Kidney (tissue), 13 donors: ENCODE measurements at regions not wholly inside any gene's neighbourhood (a gene's known extent, or its start where the extent isn't known, plus 50 kb on each side); places are given as distances from the start of the nearest gene placed in this dataset.

ENCODE experiments used
- DNase-seq, 5 donors: peaks; one replicate each; pipeline ENCODE4 v3.0.0-alpha.2; 2013 to 2020
- FAIRE-seq: peaks from 2 replicates; lab custom pipeline; 2012; peaks lifted over from hg19 to GRCh38; lab: Jason Lieb, UNC
- H3K27ac ChIP-seq, 2 donors: one replicate each; pipeline ENCODE4 v1.7.0; 2013; ENCODE audit warnings: low read depth in 2 of 2, low read length in 2 of 2, inconsistent platforms in 1 of 2
- H3K27me3 ChIP-seq: one replicate; pipeline ENCODE4 v1.7.1; 2013; ENCODE audit warnings: low read length, inconsistent platforms; ENCODE audit not compliant: control insufficient read depth, insufficient read depth
- H3K36me3 ChIP-seq, 3 donors: one replicate each; pipeline versions ENCODE4 v1.7.0 to v1.7.1; 2013; ENCODE audit warnings: low read length in 3 of 3, control low read depth in 1 of 3, inconsistent platforms in 1 of 3; ENCODE audit not compliant: insufficient read depth in 3 of 3, control insufficient read depth in 2 of 3
- H3K4me1 ChIP-seq, 3 donors: one replicate each; pipeline versions ENCODE4 v1.7.0 to v1.7.1; 2013; ENCODE audit warnings: low read length in 3 of 3, inconsistent platforms in 1 of 3, low read depth in 1 of 3; ENCODE audit not compliant: control insufficient read depth in 2 of 3, insufficient read depth in 2 of 3
- H3K4me3 ChIP-seq, 3 donors: one replicate each; pipeline versions ENCODE4 v1.7.0 to v1.8.1; 2013; ENCODE audit warnings: low read length in 3 of 3, control low read depth in 1 of 3, inconsistent platforms in 1 of 3
- H3K9ac ChIP-seq, 3 donors: one replicate each; pipeline versions ENCODE4 v1.7.0 to v1.7.1; 2013; ENCODE audit warnings: low read length in 3 of 3, control low read depth in 1 of 3, inconsistent platforms in 1 of 3
- H3K9me3 ChIP-seq, 3 donors: one replicate each; pipeline versions ENCODE4 v1.7.0 to v1.7.1; 2013; ENCODE audit warnings: low read length in 3 of 3, control low read depth in 1 of 3, inconsistent platforms in 1 of 3; ENCODE audit not compliant: control insufficient read depth in 2 of 3, insufficient read depth in 1 of 3
- intact Hi-C: fragments of 100-400 bp; cut with DNase I; formaldehyde crosslinking; loops from one replicate; pipeline ENCODE4 v1.11.1; 2022
- TF ChIP-seq, protein P1 (sequence below): IDR thresholded peaks from 3 replicates; pipeline ENCODE4 v1.5.1; 2012; ENCODE audit warnings: mild to moderate bottlenecking, moderate library complexity, borderline replicate concordance; ENCODE audit not compliant: insufficient read depth; ENCODE audit errors: extremely low read depth
- donor health status: control.
- donor health status: control.
- donor health status: control.
- donor health status: control.
- donor health status: control.
- donor health status: DM: yes; HTN: yes; CAD: no.
- donor health status: Normal renal cell carcinoma (clear cell type).

DNA sequence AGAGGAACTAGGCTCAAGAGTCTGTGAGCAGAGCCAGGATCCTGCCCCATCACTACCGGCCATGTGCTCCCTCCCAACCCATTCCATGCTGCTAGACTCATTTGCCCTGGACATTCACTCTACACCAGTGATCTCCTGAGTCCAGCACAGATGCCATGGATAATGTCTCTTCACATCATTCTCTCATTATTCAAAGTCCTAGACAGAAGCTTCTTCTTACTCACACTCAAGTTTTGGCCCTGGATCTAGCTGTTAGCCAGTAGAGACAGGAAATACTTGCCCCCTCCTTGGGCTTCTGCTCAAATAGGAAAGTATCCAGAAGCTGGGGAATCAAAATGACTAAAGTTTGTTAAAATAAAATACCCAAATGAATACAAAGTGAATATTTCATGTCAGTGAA lies 266.8 kb upstream of the LDB2 start:
- peaks cover 0 to 3% (median 2%) of the 10 kb centered on the region in 3 donors for H3K4me1 ChIP-seq
- H3K9me3 ChIP-seq, result no peaks in the 10 kb centered on the region
- no peaks in the 10 kb centered on the region for H3K36me3 ChIP-seq
- TF ChIP-seq, protein P1, sequence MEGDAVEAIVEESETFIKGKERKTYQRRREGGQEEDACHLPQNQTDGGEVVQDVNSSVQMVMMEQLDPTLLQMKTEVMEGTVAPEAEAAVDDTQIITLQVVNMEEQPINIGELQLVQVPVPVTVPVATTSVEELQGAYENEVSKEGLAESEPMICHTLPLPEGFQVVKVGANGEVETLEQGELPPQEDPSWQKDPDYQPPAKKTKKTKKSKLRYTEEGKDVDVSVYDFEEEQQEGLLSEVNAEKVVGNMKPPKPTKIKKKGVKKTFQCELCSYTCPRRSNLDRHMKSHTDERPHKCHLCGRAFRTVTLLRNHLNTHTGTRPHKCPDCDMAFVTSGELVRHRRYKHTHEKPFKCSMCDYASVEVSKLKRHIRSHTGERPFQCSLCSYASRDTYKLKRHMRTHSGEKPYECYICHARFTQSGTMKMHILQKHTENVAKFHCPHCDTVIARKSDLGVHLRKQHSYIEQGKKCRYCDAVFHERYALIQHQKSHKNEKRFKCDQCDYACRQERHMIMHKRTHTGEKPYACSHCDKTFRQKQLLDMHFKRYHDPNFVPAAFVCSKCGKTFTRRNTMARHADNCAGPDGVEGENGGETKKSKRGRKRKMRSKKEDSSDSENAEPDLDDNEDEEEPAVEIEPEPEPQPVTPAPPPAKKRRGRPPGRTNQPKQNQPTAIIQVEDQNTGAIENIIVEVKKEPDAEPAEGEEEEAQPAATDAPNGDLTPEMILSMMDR, result no peak
- H3K27me3 ChIP-seq, result no peaks in the 10 kb centered on the region
- FAIRE-seq (no peak), DNase-seq (no peak)
- H3K4me3 ChIP-seq, result no peak overlapping the region
- H3K27ac ChIP-seq, result no peak overlapping the region
- H3K9ac ChIP-seq, result no peak overlapping the region
- intact Hi-C loops, result no loop called here

DNA sequence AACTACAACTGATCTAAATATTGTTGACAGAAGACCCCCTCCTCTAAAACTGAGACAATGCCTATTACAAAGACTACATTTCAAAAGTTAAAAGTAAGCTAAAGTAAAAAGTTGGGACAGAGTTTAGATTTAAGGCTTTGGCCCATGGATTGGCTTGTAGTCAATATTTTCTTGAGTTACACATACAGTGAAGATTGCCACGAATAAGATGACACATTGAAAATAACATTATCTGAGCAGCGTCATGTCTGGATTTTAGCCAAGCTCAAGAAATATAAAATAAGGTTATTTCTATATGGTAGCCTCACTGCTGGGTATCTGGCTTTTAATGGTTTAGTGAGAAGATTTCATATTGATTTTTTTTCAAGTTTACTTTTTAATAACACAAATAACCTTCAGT lies 266.2 kb upstream of the LDB2 start:
- DNase-seq (no peak), FAIRE-seq (no peak)
- no peaks in the 10 kb centered on the region for H3K36me3 ChIP-seq
- intact Hi-C loops, result no loop called here
- TF ChIP-seq, protein P1, result no peak
- no peak overlapping the region for H3K4me3 ChIP-seq
- no peak overlapping the region for H3K27ac ChIP-seq
- H3K9me3 ChIP-seq, result no peaks in the 10 kb centered on the region
- H3K27me3 ChIP-seq, result no peaks in the 10 kb centered on the region
- H3K4me1 ChIP-seq, result peaks cover 0 to 3% (median 2%) of the 10 kb centered on the region in 3 donors
- no peak overlapping the region for H3K9ac ChIP-seq

DNA sequence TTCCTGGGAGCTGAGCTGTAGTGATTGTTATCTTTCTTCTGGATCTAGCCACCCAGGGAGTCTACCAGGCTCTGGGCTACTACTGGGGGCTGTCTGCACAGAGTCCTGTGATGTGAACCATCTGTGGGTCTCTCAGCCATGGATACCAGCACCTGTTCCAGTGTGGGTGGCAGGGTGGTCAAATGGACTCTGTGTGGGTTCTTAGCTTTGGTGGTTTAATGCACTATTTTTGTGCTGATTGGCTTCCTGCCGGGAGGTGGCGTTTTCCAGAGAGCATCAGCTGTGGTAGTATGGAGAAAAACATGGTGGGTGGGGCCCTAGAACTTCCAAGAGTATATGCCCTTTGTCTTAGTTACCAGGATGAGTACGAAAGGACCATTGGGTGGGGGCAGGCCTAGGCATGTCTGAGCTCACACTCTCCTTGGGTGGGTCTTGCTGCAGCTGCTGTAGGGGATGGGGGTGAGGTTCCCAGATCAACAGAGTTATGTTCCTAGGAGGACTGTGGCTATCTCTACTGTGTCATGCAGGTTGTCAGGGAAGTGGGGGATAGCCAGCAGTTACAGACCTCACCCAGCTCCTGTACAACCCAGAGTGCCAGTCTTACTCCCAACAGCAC lies 264.8 kb upstream of the LDB2 start:
- H3K9me3 ChIP-seq, result no peaks in the 10 kb centered on the region
- no peak overlapping the region for H3K27ac ChIP-seq
- H3K27me3 ChIP-seq, result no peaks in the 10 kb centered on the region
- no peak overlapping the region for H3K9ac ChIP-seq
- H3K36me3 ChIP-seq, result no peaks in the 10 kb centered on the region
- DNase-seq (no peak), FAIRE-seq (no peak)
- TF ChIP-seq, protein P1, result no peak
- no peak overlapping the region for H3K4me3 ChIP-seq
- peaks cover 0 to 3% (median 2%) of the 10 kb centered on the region in 3 donors for H3K4me1 ChIP-seq
- intact Hi-C loops, result no loop called here

DNA sequence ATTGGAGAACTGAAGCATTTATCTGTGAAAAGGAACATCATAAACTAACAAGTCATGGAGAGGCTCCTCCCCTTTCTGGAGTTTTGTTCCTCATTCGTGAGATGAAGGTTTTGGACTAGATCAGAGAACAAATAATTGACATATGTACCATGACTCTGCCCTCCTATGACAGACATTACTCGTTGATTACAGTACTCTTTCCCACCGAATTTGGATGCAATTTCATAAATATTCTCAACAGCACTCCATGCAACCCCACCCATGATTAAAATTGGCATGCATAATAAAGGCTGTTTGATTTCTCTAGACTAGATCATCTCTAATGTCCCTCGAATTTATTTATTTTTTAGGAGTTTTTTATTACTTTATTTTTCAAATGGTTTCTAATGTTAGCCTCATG lies 258.9 kb upstream of the LDB2 start:
- Histone ChIP-seq H3K9me3 (no peaks in the 10 kb centered on the region), H3K27me3 (no peaks in the 10 kb centered on the region), H3K27ac (no peak overlapping the region), H3K4me3 (no peak overlapping the region), H3K9ac (no peak overlapping the region), H3K36me3 (no peaks in the 10 kb centered on the region), H3K4me1 (no peaks in the 10 kb centered on the region)
- intact Hi-C loops, result no loop called here
- TF ChIP-seq, protein P1, result no peak
- FAIRE-seq (no peak), DNase-seq (no peak)
